Neuronal stem cell (in vitro differentiated cells): ENCODE measurements at regions not wholly inside any gene's neighbourhood (a gene's known extent, or its start where the extent isn't known, plus 50 kb on each side); places are given as distances from the start of the nearest gene placed in this dataset.

ENCODE experiments used
- DNase-seq: peaks from one replicate; pipeline ENCODE4 v3.0.0-alpha.2; 2013; ENCODE audit warnings: low spot score
- H2AFZ ChIP-seq: one replicate; pipeline ENCODE4 v1.6.1; 2013; ENCODE audit warnings: mild to moderate bottlenecking, low read length, inconsistent platforms
- H2AK5ac ChIP-seq: 2 replicates; pipeline ENCODE4 v1.6.1; 2013; ENCODE audit warnings: low read depth, mild to moderate bottlenecking, inconsistent platforms, low read length, moderate library complexity, mixed read lengths
- H2BK120ac ChIP-seq: 2 replicates; pipeline ENCODE4 v1.6.1; 2013; ENCODE audit warnings: low read depth, mild to moderate bottlenecking, inconsistent platforms, low read length, moderate library complexity, mixed read lengths
- H2BK12ac ChIP-seq: one replicate; pipeline ENCODE4 v1.6.1; 2013; ENCODE audit warnings: low read length, inconsistent platforms
- H2BK15ac ChIP-seq: 2 replicates; pipeline ENCODE4 v1.6.1; 2013; ENCODE audit warnings: mild to moderate bottlenecking, low read length, inconsistent platforms, mixed read lengths
- H2BK5ac ChIP-seq: one replicate; pipeline ENCODE4 v1.6.1; 2013; ENCODE audit warnings: inconsistent platforms, mild to moderate bottlenecking, low read length, moderate library complexity
- H3K14ac ChIP-seq: one replicate; pipeline ENCODE4 v1.6.1; 2013; ENCODE audit warnings: low read length, inconsistent platforms
- H3K18ac ChIP-seq: 2 replicates; pipeline ENCODE4 v1.6.1; 2013; ENCODE audit warnings: low read length, inconsistent platforms
- H3K23ac ChIP-seq: 2 replicates; pipeline ENCODE4 v1.6.1; 2013; ENCODE audit warnings: low read depth, mild to moderate bottlenecking, mixed read lengths, low read length, inconsistent platforms; ENCODE audit not compliant: poor library complexity
- H3K27ac ChIP-seq: replicated peaks from 3 replicates; pipeline ENCODE4 v1.5.1; 2013; ENCODE audit warnings: low read length, inconsistent platforms
- H3K27me3 ChIP-seq, 3 experiments: 2 replicates each; pipeline ENCODE4 v1.6.1; 2013; ENCODE audit warnings: low read length in 3 of 3, mild to moderate bottlenecking in 2 of 3, inconsistent platforms in 1 of 3, low read depth in 1 of 3, mixed read lengths in 1 of 3, moderate library complexity in 1 of 3; ENCODE audit not compliant: control insufficient read depth in 3 of 3, insufficient read depth in 3 of 3
- H3K36me3 ChIP-seq, 2 donors: replicated peaks in 1 of 2; 2 replicates each; pipeline ENCODE4 v1.6.1; 2013; ENCODE audit warnings: low read length in 2 of 2; ENCODE audit not compliant: control insufficient read depth in 2 of 2, insufficient read depth in 2 of 2
- H3K4ac ChIP-seq: 2 replicates; pipeline ENCODE4 v1.6.1; 2013; ENCODE audit warnings: inconsistent platforms, mild to moderate bottlenecking, low read length, moderate library complexity
- H3K4me1 ChIP-seq, 2 donors: 1 replicate in 1 of 2; 2 replicates in 1 of 2; pipeline ENCODE4 v1.6.1; 2013; ENCODE audit warnings: low read length in 2 of 2, low read depth in 1 of 2; ENCODE audit not compliant: control insufficient read depth in 2 of 2, insufficient read depth in 1 of 2
- H3K4me2 ChIP-seq: one replicate; pipeline ENCODE4 v1.6.1; 2013; ENCODE audit warnings: mild to moderate bottlenecking, low read length, inconsistent platforms; ENCODE audit not compliant: insufficient read depth, poor library complexity, severe bottlenecking
- H3K4me3 ChIP-seq, 2 donors: 2 replicates each; pipeline ENCODE4 v1.5.1; 2013; ENCODE audit warnings: low read length in 2 of 2, mild to moderate bottlenecking in 2 of 2, inconsistent platforms in 1 of 2, moderate library complexity in 1 of 2
- H3K79me1 ChIP-seq: one replicate; pipeline ENCODE4 v1.6.1; 2013; ENCODE audit warnings: low read depth, mild to moderate bottlenecking, inconsistent platforms, low read length, moderate library complexity
- H3K9ac ChIP-seq: one replicate; pipeline ENCODE4 v1.6.1; 2013; ENCODE audit warnings: mild to moderate bottlenecking, low read depth, low read length, inconsistent platforms; ENCODE audit not compliant: poor library complexity
- H3K9me3 ChIP-seq, 2 donors: replicated peaks in 1 of 2; 2 replicates each; pipeline versions ENCODE3 to v1.6.1; 2013; ENCODE audit warnings: low read length in 2 of 2, mild to moderate bottlenecking in 2 of 2, inconsistent platforms in 1 of 2, low read depth in 1 of 2, mixed read lengths in 1 of 2, moderate library complexity in 1 of 2; ENCODE audit not compliant: control insufficient read depth in 2 of 2, insufficient read depth in 1 of 2
- H4K8ac ChIP-seq: one replicate; pipeline ENCODE4 v1.6.1; 2013; ENCODE audit warnings: low read depth, mild to moderate bottlenecking, inconsistent platforms, low read length, moderate library complexity
- H4K91ac ChIP-seq: one replicate; pipeline ENCODE4 v1.6.1; 2013; ENCODE audit warnings: low read length, low read depth, mild to moderate bottlenecking, inconsistent platforms; ENCODE audit not compliant: poor library complexity
- WGBS, 2 donors: extraction: QIAGEN DNeasy Blood & Tissue Kit; methylation state at CpG; one replicate each; pipeline ENCODE4 v1.1.7; 2013; ENCODE audit warnings: missing lambda C conversion rate in 2 of 2, mixed read lengths in 1 of 2; ENCODE audit not compliant: insufficient read length in 2 of 2, insufficient replicate concordance in 1 of 2; ENCODE audit errors: extremely low coverage in 2 of 2; 5-methylcytosine and 5-hydroxymethylcytosine counted together

- Histone ChIP-seq H3K9me3 (no peaks in the 10 kb centered on the region), H3K9ac (no peak overlapping the region), H2BK5ac (no peak overlapping the region), H4K91ac (no peak overlapping the region), H3K4ac (no peak overlapping the region), H3K14ac (no peak overlapping the region), H3K79me1 (no peaks in the 10 kb centered on the region), H3K27me3 (peaks cover 0 to 5% (median 0%) of the 10 kb centered on the region in 3 experiments), H3K36me3 (no peaks in the 10 kb centered on the region), H2BK15ac (no peak overlapping the region), H3K27ac (no peak overlapping the region), H3K4me3 (no peak overlapping the region), H2BK12ac (no peak overlapping the region), H2BK120ac (no peak overlapping the region), H3K23ac (no peak overlapping the region), H3K18ac (no peak overlapping the region), H3K4me1 (no peaks in the 10 kb centered on the region), H2AFZ (no peak overlapping the region), H2AK5ac (no peak overlapping the region), H3K4me2 (no peak overlapping the region), H4K8ac (no peak overlapping the region)
- WGBS, 2 donors, result no CpG with 5 or more reads among the region's 1 CpG
- no peak for DNase-seq
Measured at GRCh38 chr17:71970312-71970711, 150.5 kb upstream of the SOX9 start.

GRCh38 chr17:71974051-71974450 lies 146.8 kb upstream of the SOX9 start:
- Histone ChIP-seq H4K8ac (no peak overlapping the region), H3K27me3 (peaks cover 0 to 5% (median 0%) of the 10 kb centered on the region in 3 experiments), H3K4ac (no peak overlapping the region), H3K14ac (no peak overlapping the region), H3K23ac (no peak overlapping the region), H4K91ac (no peak overlapping the region), H3K27ac (no peak overlapping the region), H3K79me1 (no peaks in the 10 kb centered on the region), H3K9me3 (no peaks in the 10 kb centered on the region), H2BK5ac (no peak overlapping the region), H3K36me3 (no peaks in the 10 kb centered on the region), H2AK5ac (no peak overlapping the region), H3K4me2 (no peak overlapping the region), H2BK120ac (no peak overlapping the region), H3K4me1 (peaks cover 0 to 9% of the 10 kb centered on the region in 2 donors), H3K18ac (no peak overlapping the region), H2BK15ac (no peak overlapping the region), H3K9ac (no peak overlapping the region), H3K4me3 (no peak overlapping the region), H2AFZ (no peak overlapping the region), H2BK12ac (no peak overlapping the region)
- DNase-seq, result no peak
- no CpG with 5 or more reads among the region's 4 CpGs for WGBS, 2 donors

GRCh38 chr17:71975331-71975801 lies 145.5 kb upstream of the SOX9 start:
- Histone ChIP-seq H3K4ac (no peak overlapping the region), H2BK15ac (no peak overlapping the region), H3K18ac (peak overlapping the region; percentile 34), H2AFZ (peak overlapping the region; percentile 70), H3K79me1 (no peaks in the 10 kb centered on the region), H3K4me3 (no peak overlapping the region), H3K9me3 (no peaks in the 10 kb centered on the region), H3K36me3 (no peaks in the 10 kb centered on the region), H3K27me3 (peaks cover 0 to 5% (median 0%) of the 10 kb centered on the region in 3 experiments), H3K27ac (no peak overlapping the region), H4K91ac (no peak overlapping the region), H2AK5ac (no peak overlapping the region), H2BK12ac (no peak overlapping the region), H3K4me2 (no peak overlapping the region), H3K23ac (no peak overlapping the region), H2BK5ac (no peak overlapping the region), H3K4me1 (peaks cover 0 to 9% of the 10 kb centered on the region in 2 donors), H4K8ac (no peak overlapping the region), H3K9ac (no peak overlapping the region), H3K14ac (no peak overlapping the region), H2BK120ac (no peak overlapping the region)
- no CpG with 5 or more reads among the region's 13 CpGs for WGBS, 2 donors
- no peak for DNase-seq

- H2BK15ac ChIP-seq, result peak overlapping the region; percentile 18
- H3K14ac ChIP-seq, result peak overlapping the region; percentile 75
- no peak overlapping the region for H2BK12ac ChIP-seq
- no peak overlapping the region for H3K4ac ChIP-seq
- H2BK120ac ChIP-seq, result no peak overlapping the region
- no peaks in the 10 kb centered on the region for H3K79me1 ChIP-seq
- H3K4me2 ChIP-seq, result no peak overlapping the region
- H2AK5ac ChIP-seq, result no peak overlapping the region
- no peak overlapping the region for H3K9ac ChIP-seq
- no peak overlapping the region for H4K8ac ChIP-seq
- H4K91ac ChIP-seq, result no peak overlapping the region
- WGBS, 2 donors, result no CpG with 5 or more reads among the region's 15 CpGs
- no peaks in the 10 kb centered on the region for H3K36me3 ChIP-seq
- H3K27ac ChIP-seq, result no peak overlapping the region
- no peaks in the 10 kb centered on the region for H3K9me3 ChIP-seq
- no peak for DNase-seq
- peak overlapping the region; percentile 18 for H3K23ac ChIP-seq
- H3K4me1 ChIP-seq, result peaks cover 0 to 9% of the 10 kb centered on the region in 2 donors
- no peak overlapping the region for H3K4me3 ChIP-seq
- H2AFZ ChIP-seq, result peak overlapping the region; percentile 19
- peaks cover 0 to 5% (median 0%) of the 10 kb centered on the region in 3 experiments for H3K27me3 ChIP-seq
- peak overlapping the region; percentile 90 for H3K18ac ChIP-seq
- no peak overlapping the region for H2BK5ac ChIP-seq
Measured at GRCh38 chr17:71976011-71976649, 144.7 kb upstream of the SOX9 start.
